Caco-2 (cell line): ENCODE measurements at regions not wholly inside any gene's neighbourhood (a gene's known extent, or its start where the extent isn't known, plus 50 kb on each side); places are given as distances from the start of the nearest gene placed in this dataset.

ENCODE experiments used
- BruUV-seq: library from RNA; stranded (reverse); fragments of 400-500 nt; replicated peaks from 2 replicates; lab custom pipeline; 2021; lab: Mats Ljungman, UMichigan
- CTCF ChIA-PET: fragments of 300-600 bp; sonication (Branson Sonifier 250); formaldehyde crosslinking; loops from one replicate; lab custom pipeline; 2022; ENCODE audit warnings: antibody characterized with exemption; lab: Charles Lee
- POLR2A ChIA-PET: fragments of 300-600 bp; sonication (Branson Sonifier 250); formaldehyde crosslinking; loops from one replicate; lab custom pipeline; 2022; ENCODE audit warnings: antibody characterized with exemption; lab: Charles Lee
- DNase-seq, 2 experiments: peaks; one replicate each; pipeline versions ENCODE4 v3.0.0 to v3.0.0-alpha.2; 2020 to 2022
- H3K27me3 ChIP-seq: replicated peaks from 2 replicates; pipeline ENCODE4 v1.6.0; 2011; ENCODE audit warnings: low read length; ENCODE audit not compliant: control insufficient read depth, insufficient read depth
- H3K36me3 ChIP-seq: 2 replicates; pipeline ENCODE4 v1.5.1; 2011; ENCODE audit warnings: low read length; ENCODE audit not compliant: control insufficient read depth, insufficient read depth
- H3K4me1 ChIP-seq: fragments of 250-450 bp; sonication (Bioruptor Pico); 2 replicates; pipeline ENCODE4 v1.5.1; 2020; ENCODE audit warnings: mild to moderate bottlenecking
- H3K4me3 ChIP-seq: 2 replicates; pipeline ENCODE4 v1.5.1; 2011; ENCODE audit warnings: low read depth, mild to moderate bottlenecking, control low read depth, low read length
- H3K9me3 ChIP-seq: fragments of 250-450 bp; sonication (Bioruptor Pico); 2 replicates; pipeline ENCODE4 v1.5.1; 2020; ENCODE audit warnings: mild to moderate bottlenecking, moderate library complexity
- H3K27ac Mint-ChIP-seq: one replicate; pipeline ENCODE4 v1.8.0; 2022; ENCODE audit warnings: mixed read lengths; ENCODE audit not compliant: unreplicated experiment
- H3K27me3 Mint-ChIP-seq: one replicate; pipeline ENCODE4 v1.8.0; 2022; ENCODE audit warnings: mixed read lengths; ENCODE audit not compliant: insufficient read depth, unreplicated experiment
- H3K36me3 Mint-ChIP-seq: one replicate; pipeline ENCODE4 v1.8.0; 2022; ENCODE audit warnings: mild to moderate bottlenecking, mixed read lengths; ENCODE audit not compliant: insufficient read depth, unreplicated experiment
- H3K4me1 Mint-ChIP-seq: one replicate; pipeline ENCODE4 v1.8.0; 2022; ENCODE audit warnings: low read depth, mixed read lengths; ENCODE audit not compliant: unreplicated experiment
- H3K4me3 Mint-ChIP-seq: one replicate; pipeline ENCODE4 v1.8.0; 2022; ENCODE audit warnings: mild to moderate bottlenecking, moderate library complexity, mixed read lengths; ENCODE audit not compliant: unreplicated experiment
- H3K9me3 Mint-ChIP-seq: one replicate; pipeline ENCODE4 v1.8.0; 2022; ENCODE audit warnings: mixed read lengths; ENCODE audit not compliant: unreplicated experiment
- CTCF ChIP-seq, 2 experiments: fragments of 200-600 bp in 1 of 2; IDR thresholded peaks; 1 replicate in 1 of 2; 2 replicates in 1 of 2; pipeline versions ENCODE4 v1.5.1 to v1.8.0; 2011 to 2022; ENCODE audit warnings: antibody characterized with exemption in 1 of 2, control low read depth in 1 of 2, inconsistent platforms in 1 of 2, low read depth in 1 of 2, low read length in 1 of 2, mild to moderate bottlenecking in 1 of 2, moderate library complexity in 1 of 2; ENCODE audit not compliant: insufficient read depth in 1 of 2, severe bottlenecking in 1 of 2, unreplicated experiment in 1 of 2
- intact Hi-C: fragments of 100-400 bp; cut with micrococcal nuclease; formaldehyde crosslinking; loops from one replicate; pipeline ENCODE4 v1.10.0; 2022; ENCODE audit not compliant: unreplicated experiment

GRCh38 chr5:167280111-167280510 is 1011.3 kb upstream of the WWC1 start:
- no peaks in the 10 kb centered on the region for H3K4me1 Mint-ChIP-seq
- CTCF ChIA-PET = no interaction called here

GRCh38 chr5:167281925-167282324 is 1009.5 kb upstream of the WWC1 start:
- H3K9me3 Mint-ChIP-seq = no peaks in the 10 kb centered on the region
- H3K4me3 ChIP-seq = no peak overlapping the region
- no TSS peak for BruUV-seq
- H3K9me3 ChIP-seq = no peaks in the 10 kb centered on the region
- H3K4me1 ChIP-seq = no peaks in the 10 kb centered on the region
- ChIA-PET CTCF (no interaction called here), POLR2A (no interaction called here)
- H3K27me3 ChIP-seq = no peaks in the 10 kb centered on the region
- no peak overlapping the region for H3K27ac Mint-ChIP-seq
- H3K27me3 Mint-ChIP-seq = peaks cover 14% of the 10 kb centered on the region
- no peak for TF ChIP-seq CTCF (IDR thresholded peaks at IDR 0.05; ENCODE audit: insufficient read depth in 1 of 2, low read depth in 1 of 2, low read length in 1 of 2, severe bottlenecking in 1 of 2, unreplicated experiment in 1 of 2)
- no peak overlapping the region for H3K4me3 Mint-ChIP-seq
- no peaks in the 10 kb centered on the region for H3K4me1 Mint-ChIP-seq
- intact Hi-C loops = no loop called here
- no peak for DNase-seq
- H3K36me3 ChIP-seq = no peaks in the 10 kb centered on the region
- H3K36me3 Mint-ChIP-seq = no peaks in the 10 kb centered on the region

More at GRCh38 chr5:167280111-167280510, 1011.3 kb upstream of the WWC1 start:
- H3K27me3 ChIP-seq = no peaks in the 10 kb centered on the region
- no peak for DNase-seq
- H3K9me3 ChIP-seq = no peaks in the 10 kb centered on the region
- Mint-ChIP-seq H3K9me3 (no peaks in the 10 kb centered on the region), H3K27ac (no peak overlapping the region), H3K27me3 (peaks cover 10% of the 10 kb centered on the region), H3K4me3 (no peak overlapping the region), H3K36me3 (no peaks in the 10 kb centered on the region)
- POLR2A ChIA-PET = no interaction called here
- H3K4me3 ChIP-seq = no peak overlapping the region
- no TSS peak for BruUV-seq
- H3K4me1 ChIP-seq = no peaks in the 10 kb centered on the region
- H3K36me3 ChIP-seq = no peaks in the 10 kb centered on the region
- no peak for TF ChIP-seq CTCF (IDR thresholded peaks at IDR 0.05; ENCODE audit: insufficient read depth in 1 of 2, low read depth in 1 of 2, low read length in 1 of 2, severe bottlenecking in 1 of 2, unreplicated experiment in 1 of 2)
- intact Hi-C loops = no loop called here

- intact Hi-C loops = no loop called here
- no peaks in the 10 kb centered on the region for H3K4me1 Mint-ChIP-seq
- Histone ChIP-seq H3K36me3 (no peaks in the 10 kb centered on the region), H3K9me3 (no peaks in the 10 kb centered on the region), H3K4me3 (no peak overlapping the region), H3K4me1 (no peaks in the 10 kb centered on the region), H3K27me3 (no peaks in the 10 kb centered on the region)
- TF ChIP-seq CTCF (IDR thresholded peaks at IDR 0.05; ENCODE audit: insufficient read depth in 1 of 2, low read depth in 1 of 2, low read length in 1 of 2, severe bottlenecking in 1 of 2, unreplicated experiment in 1 of 2) = no peak
- no peak overlapping the region for H3K27ac Mint-ChIP-seq
- ChIA-PET CTCF (no interaction called here), POLR2A (no interaction called here)
- no TSS peak for BruUV-seq
- H3K27me3 Mint-ChIP-seq = peaks cover 12% of the 10 kb centered on the region
- no peak for DNase-seq
- no peaks in the 10 kb centered on the region for H3K36me3 Mint-ChIP-seq
- no peaks in the 10 kb centered on the region for H3K9me3 Mint-ChIP-seq
- H3K4me3 Mint-ChIP-seq = no peak overlapping the region
These were observed 1007.8 kb upstream of the WWC1 start for GRCh38 chr5:167283691-167284090.
